Liver (tissue), 7 donors: ENCODE measurements at regions not wholly inside any gene's neighbourhood (a gene's known extent, or its start where the extent isn't known, plus 50 kb on each side); places are given as distances from the start of the nearest gene placed in this dataset.

Experiments used
- DNase-seq: peaks from one replicate; pipeline ENCODE4 v3.0.0-alpha.2; 2017; ENCODE audit warnings: low spot score
- H3K27ac ChIP-seq, 2 donors: one replicate each; pipeline ENCODE4 v1.7.0; 2013; ENCODE audit warnings: inconsistent platforms in 2 of 2, low read length in 2 of 2, control low read depth in 1 of 2, low read depth in 1 of 2, mild to moderate bottlenecking in 1 of 2
- H3K27me3 ChIP-seq, 4 donors: one replicate each; pipeline versions ENCODE4 v1.6.1 to v1.7.0; 2013; ENCODE audit warnings: low read length in 3 of 4, inconsistent platforms in 1 of 4, mild to moderate bottlenecking in 1 of 4, moderate library complexity in 1 of 4; ENCODE audit not compliant: control insufficient read depth in 4 of 4, insufficient read depth in 4 of 4
- H3K36me3 ChIP-seq, 4 donors: one replicate each; pipeline versions ENCODE4 v1.6.1 to v1.7.0; 2013; ENCODE audit warnings: low read length in 3 of 4, mild to moderate bottlenecking in 3 of 4, low read depth in 1 of 4, moderate library complexity in 1 of 4; ENCODE audit not compliant: control insufficient read depth in 4 of 4, insufficient read depth in 3 of 4
- H3K4me1 ChIP-seq, 4 donors: one replicate each; pipeline versions ENCODE4 v1.6.1 to v1.7.0; 2013; ENCODE audit warnings: low read length in 3 of 4, mild to moderate bottlenecking in 3 of 4, moderate library complexity in 1 of 4; ENCODE audit not compliant: control insufficient read depth in 4 of 4, insufficient read depth in 4 of 4
- H3K4me3 ChIP-seq, 3 donors: one replicate each; pipeline versions ENCODE4 v1.6.1 to v1.7.0; 2013; ENCODE audit warnings: low read length in 3 of 3, control low read depth in 1 of 3, low read depth in 1 of 3, mild to moderate bottlenecking in 1 of 3
- H3K9ac ChIP-seq, 2 donors: one replicate each; pipeline ENCODE4 v1.7.0; 2013; ENCODE audit warnings: low read length in 2 of 2, mild to moderate bottlenecking in 2 of 2, moderate library complexity in 2 of 2, control low read depth in 1 of 2, low read depth in 1 of 2
- H3K9me3 ChIP-seq, 4 donors: one replicate each; pipeline versions ENCODE4 v1.6.1 to v1.7.0; 2013; ENCODE audit warnings: low read length in 3 of 4; ENCODE audit not compliant: control insufficient read depth in 4 of 4
- ATF3 ChIP-seq: IDR thresholded peaks from 2 replicates; pipeline ENCODE4 v1.6.1; 2016; ENCODE audit warnings: antibody characterized with exemption
- EGR1 ChIP-seq, 2 donors: IDR thresholded peaks; 2 replicates each; pipeline ENCODE4 v1.6.1; 2016 to 2018; ENCODE audit warnings: antibody characterized with exemption in 2 of 2, low read depth in 2 of 2
- FOXA1 ChIP-seq: IDR thresholded peaks from 2 replicates; pipeline ENCODE4 v1.6.1; 2016; ENCODE audit warnings: antibody characterized with exemption
- FOXA2 ChIP-seq: IDR thresholded peaks from 2 replicates; pipeline ENCODE4 v1.6.1; 2016; ENCODE audit warnings: antibody characterized with exemption
- HNF4G ChIP-seq: IDR thresholded peaks from 2 replicates; pipeline ENCODE4 v1.6.1; 2016; ENCODE audit warnings: antibody characterized with exemption
- JUND ChIP-seq, 2 donors: IDR thresholded peaks; 2 replicates each; pipeline ENCODE4 v1.6.1; 2016; ENCODE audit warnings: antibody characterized with exemption in 2 of 2
- MAX ChIP-seq: IDR thresholded peaks from 2 replicates; pipeline ENCODE4 v1.6.1; 2016; ENCODE audit warnings: antibody characterized with exemption
- NR2F2 ChIP-seq: IDR thresholded peaks from 2 replicates; pipeline ENCODE4 v1.6.1; 2016; ENCODE audit warnings: antibody characterized with exemption
- RAD21 ChIP-seq, 2 donors: IDR thresholded peaks; 2 replicates each; pipeline ENCODE4 v1.6.1; 2016; ENCODE audit warnings: antibody characterized with exemption in 2 of 2, mild to moderate bottlenecking in 2 of 2
- REST ChIP-seq: IDR thresholded peaks from 2 replicates; pipeline ENCODE4 v1.6.1; 2016; ENCODE audit warnings: antibody characterized with exemption, mild to moderate bottlenecking
- RXRA ChIP-seq, 2 donors: IDR thresholded peaks; 2 replicates each; pipeline ENCODE4 v1.6.1; 2017 to 2018; ENCODE audit warnings: antibody characterized with exemption in 2 of 2, mild to moderate bottlenecking in 1 of 2
- TAF1 ChIP-seq: conservative IDR thresholded peaks from 2 replicates; pipeline ENCODE4 v1.6.1; 2016; ENCODE audit warnings: antibody characterized with exemption, mild to moderate bottlenecking
- YY1 ChIP-seq: IDR thresholded peaks from 2 replicates; pipeline ENCODE4 v1.6.1; 2016; ENCODE audit warnings: antibody characterized with exemption, mild to moderate bottlenecking
- ZBTB33 ChIP-seq: IDR thresholded peaks from 2 replicates; pipeline ENCODE4 v1.6.1; 2016; ENCODE audit warnings: antibody characterized with exemption
- WGBS: extraction: QIAGEN DNeasy Blood & Tissue Kit; methylation state at CpG from one replicate; pipeline ENCODE4 v1.1.7; 2013; 5-methylcytosine and 5-hydroxymethylcytosine counted together
- donor health status: healthy.
- donor health status: healthy.
- donor health status: healthy.
- donor health status: healthy.

- no peak for TF ChIP-seq RXRA (IDR thresholded peaks at IDR 0.05)
- TF ChIP-seq MAX: no peak
- WGBS: 91% methylated on average over 14 of the region's 14 CpGs
Observed at GRCh38 chr20:24745617-24746350, 203.3 kb upstream of the CST7 start.

GRCh38 chr20:24746351-24746685, 202.8 kb upstream of the CST7 start:
- Histone ChIP-seq H3K4me1 (no peaks in the 10 kb centered on the region), H3K27me3 (no peaks in the 10 kb centered on the region), H3K9ac (no peak overlapping the region), H3K36me3 (no peaks in the 10 kb centered on the region), H3K9me3 (no peaks in the 10 kb centered on the region), H3K4me3 (no peak overlapping the region), H3K27ac (no peak overlapping the region)
- no peak for DNase-seq
- TF ChIP-seq MAX (no peak), FOXA1 (no peak), TAF1 (no peak), YY1 (no peak), EGR1 (IDR thresholded peaks at IDR 0.05; ENCODE audit: low read depth in 2 of 2) (no peak), RXRA (IDR thresholded peaks at IDR 0.05) (no peak), ZBTB33 (no peak), JUND (IDR thresholded peaks at IDR 0.05) (no peak), FOXA2 (no peak), NR2F2 (no peak), HNF4G (no peak), RAD21 (IDR thresholded peaks at IDR 0.05) (no peak), REST (no peak), ATF3 (no peak)
- WGBS: 72% methylated on average over 12 of the region's 12 CpGs

More at GRCh38 chr20:24745617-24746350, 203.3 kb upstream of the CST7 start:
- no peak overlapping the region for H3K4me3 ChIP-seq
- H3K9me3 ChIP-seq: no peaks in the 10 kb centered on the region
- no peaks in the 10 kb centered on the region for H3K4me1 ChIP-seq
- no peaks in the 10 kb centered on the region for H3K36me3 ChIP-seq
- no peak overlapping the region for H3K9ac ChIP-seq
- H3K27me3 ChIP-seq: no peaks in the 10 kb centered on the region
- DNase-seq: no peak
- no peak overlapping the region for H3K27ac ChIP-seq
